GM23338 (cell line): ENCODE measurements at regions not wholly inside any gene's neighbourhood (a gene's known extent, or its start where the extent isn't known, plus 50 kb on each side); places are given as distances from the start of the nearest gene placed in this dataset.

Experiments used
- ATAC-seq: fragments of 200-7000 bp; cut with Tn5 transposase; 3 replicates; pipeline ENCODE4 v1.9.1; 2020
- DNase-seq: peaks from one replicate; pipeline ENCODE4 v3.0.0-alpha.2; 2015; ENCODE audit warnings: low spot score
- H2AFZ ChIP-seq: fragments of 200-600 bp; sonication (generic); 2 replicates; pipeline ENCODE4 v1.8.0; 2016; ENCODE audit warnings: antibody characterized with exemption, mild to moderate bottlenecking, moderate library complexity
- H3F3A ChIP-seq: fragments of 200-600 bp; sonication (generic); replicated peaks from 2 replicates; pipeline ENCODE4 v1.8.0; 2017; ENCODE audit warnings: antibody characterized with exemption, mixed run types, low read depth
- H3K27ac ChIP-seq: fragments of 200-600 bp; sonication (generic); 2 replicates; pipeline ENCODE4 v1.6.1; 2016; ENCODE audit warnings: low read depth
- H3K27me3 ChIP-seq: fragments of 200-600 bp; sonication (generic); 2 replicates; pipeline ENCODE4 v1.8.0; 2016; ENCODE audit warnings: mild to moderate bottlenecking, mixed run types, moderate library complexity; ENCODE audit not compliant: insufficient read depth
- H3K36me3 ChIP-seq: fragments of 200-600 bp; sonication (generic); 2 replicates; pipeline ENCODE4 v1.8.0; 2016; ENCODE audit warnings: mild to moderate bottlenecking; ENCODE audit not compliant: insufficient read depth
- H3K4me1 ChIP-seq: fragments of 200-600 bp; sonication (generic); 2 replicates; pipeline ENCODE4 v1.8.0; 2016; ENCODE audit warnings: mild to moderate bottlenecking, moderate library complexity; ENCODE audit not compliant: insufficient read depth
- H3K4me2 ChIP-seq: fragments of 200-600 bp; sonication (generic); 2 replicates; pipeline ENCODE4 v1.7.1; 2017; ENCODE audit warnings: mixed run types
- H3K4me3 ChIP-seq: fragments of 200-600 bp; sonication (generic); 2 replicates; pipeline ENCODE4 v1.6.1; 2016; ENCODE audit warnings: mixed run types
- H3K79me2 ChIP-seq: fragments of 200-600 bp; sonication (generic); replicated peaks from 2 replicates; pipeline ENCODE4 v1.8.0; 2017; ENCODE audit warnings: mild to moderate bottlenecking; ENCODE audit not compliant: insufficient read depth
- H3K9me2 ChIP-seq: fragments of 200-600 bp; sonication (generic); 2 replicates; pipeline ENCODE4 v1.8.0; 2017; ENCODE audit not compliant: insufficient read depth
- H4K20me1 ChIP-seq: fragments of 200-600 bp; sonication (generic); replicated peaks from 2 replicates; pipeline ENCODE4 v1.8.0; 2017; ENCODE audit warnings: mild to moderate bottlenecking; ENCODE audit not compliant: insufficient read depth
- H3K27ac Mint-ChIP-seq: 2 replicates; pipeline ENCODE4 v1.8.0; 2020; ENCODE audit warnings: inconsistent platforms, mild to moderate bottlenecking, moderate library complexity, mixed read lengths
- H3K27me3 Mint-ChIP-seq: 3 replicates; pipeline ENCODE4 v1.8.0; 2022; ENCODE audit warnings: low read depth, mild to moderate bottlenecking, moderate library complexity, mixed read lengths, inconsistent platforms; ENCODE audit not compliant: insufficient read depth, poor library complexity
- H3K36me3 Mint-ChIP-seq: 3 replicates; pipeline ENCODE4 v1.8.0; 2021; ENCODE audit warnings: low read depth, mild to moderate bottlenecking, inconsistent platforms, moderate library complexity, mixed read lengths
- H3K4me1 Mint-ChIP-seq: 3 replicates; pipeline ENCODE4 v1.8.0; 2020; ENCODE audit warnings: mild to moderate bottlenecking, inconsistent platforms, mixed read lengths
- H3K4me3 Mint-ChIP-seq: 3 replicates; pipeline ENCODE4 v1.8.0; 2021; ENCODE audit warnings: moderate library complexity, mild to moderate bottlenecking, inconsistent platforms, mixed read lengths
- H3K9me3 Mint-ChIP-seq: 3 replicates; pipeline ENCODE4 v1.8.0; 2020; ENCODE audit warnings: moderate library complexity, mild to moderate bottlenecking, inconsistent platforms, mixed read lengths
- CREB1 ChIP-seq: fragments of 250-450 bp; sonication (Bioruptor Pico); IDR thresholded peaks from 2 replicates; pipeline ENCODE4 v1.5.0; 2020; ENCODE audit warnings: low read depth, mild to moderate bottlenecking, moderate library complexity
- CTCF ChIP-seq, 2 experiments: fragments of 200-600 bp in 1 of 2; sonication (generic) in 1 of 2; conservative IDR thresholded peaks; 2 replicates each; pipeline versions ENCODE4 v1.5.1 to v1.6.1; 2016 to 2017; ENCODE audit warnings: antibody characterized with exemption in 2 of 2, low read depth in 2 of 2, mild to moderate bottlenecking in 2 of 2, moderate library complexity in 1 of 2
- EZH2 ChIP-seq: fragments of 200-600 bp; sonication (generic); IDR thresholded peaks from one replicate; pipeline ENCODE4 v1.8.0; 2017; ENCODE audit warnings: antibody characterized with exemption, mild to moderate bottlenecking, low read depth; ENCODE audit not compliant: unreplicated experiment
- EZH2phosphoT487 ChIP-seq: fragments of 200-600 bp; sonication (generic); IDR thresholded peaks from one replicate; pipeline ENCODE4 v1.8.1; 2018; ENCODE audit warnings: antibody characterized with exemption; ENCODE audit not compliant: unreplicated experiment
- JUNB ChIP-seq: IDR thresholded peaks from one replicate; pipeline ENCODE4 v1.6.1; 2016; ENCODE audit warnings: antibody characterized with exemption; ENCODE audit not compliant: unreplicated experiment
- NANOG ChIP-seq: IDR thresholded peaks from 2 replicates; pipeline ENCODE4 v1.6.1; 2016; ENCODE audit warnings: antibody characterized with exemption, borderline replicate concordance
- POLR2AphosphoS5 ChIP-seq: IDR thresholded peaks from 2 replicates; pipeline ENCODE4 v1.6.1; 2016; ENCODE audit warnings: antibody characterized with exemption, low read depth
- REST ChIP-seq: IDR thresholded peaks from one replicate; pipeline ENCODE4 v1.6.1; 2018; ENCODE audit warnings: antibody characterized with exemption; ENCODE audit not compliant: unreplicated experiment
- STAT1 ChIP-seq: IDR thresholded peaks from one replicate; pipeline ENCODE4 v1.6.1; 2016; ENCODE audit warnings: antibody characterized with exemption; ENCODE audit not compliant: unreplicated experiment
- ZNF114 ChIP-seq: fragments of 250-450 bp; sonication (Bioruptor Pico); IDR thresholded peaks from 2 replicates; pipeline ENCODE4 v1.5.0; 2020; ENCODE audit warnings: mild to moderate bottlenecking, moderate library complexity
- ZNF331 ChIP-seq: fragments of 250-450 bp; sonication (Bioruptor Pico); IDR thresholded peaks from 2 replicates; pipeline ENCODE4 v1.5.0; 2020; ENCODE audit warnings: low read depth, mild to moderate bottlenecking, moderate library complexity
- ZNF462 ChIP-seq: fragments of 250-450 bp; sonication (Bioruptor Pico); IDR thresholded peaks from 2 replicates; pipeline ENCODE4 v1.5.0; 2020; ENCODE audit warnings: mild to moderate bottlenecking, moderate library complexity

GRCh38 chr6:117075218-117075617, 190.1 kb upstream of the VGLL2 start:
- Mint-ChIP-seq H3K4me3 (no peak overlapping the region), H3K27ac (no peak overlapping the region), H3K4me1 (peaks cover 8% of the 10 kb centered on the region; the same call in 2 of the 3 replicates), H3K9me3 (no peaks in the 10 kb centered on the region; the same call in 2 of the 3 replicates), H3K36me3 (no peaks in the 10 kb centered on the region; the same call in 2 of the 3 replicates), H3K27me3 (no peaks in the 10 kb centered on the region)
- Histone ChIP-seq H4K20me1 (no peaks in the 10 kb centered on the region), H3K9me2 (no peaks in the 10 kb centered on the region), H3K4me3 (no peak overlapping the region), H3K79me2 (no peaks in the 10 kb centered on the region), H2AFZ (no peak overlapping the region), H3K36me3 (no peaks in the 10 kb centered on the region), H3K27me3 (no peaks in the 10 kb centered on the region), H3F3A (no peaks in the 10 kb centered on the region), H3K27ac (no peak overlapping the region), H3K4me2 (no peak overlapping the region), H3K4me1 (peaks cover 4% of the 10 kb centered on the region; the same call in 1 of the 2 replicates)
- DNase-seq (no peak), ATAC-seq (no peak)
- TF ChIP-seq STAT1 (no peak), ZNF114 (CRISPR knock-in tag) (no peak), EZH2 (no peak), POLR2AphosphoS5 (no peak), EZH2phosphoT487 (no peak), ZNF331 (no peak), NANOG (no peak), JUNB (no peak), CTCF (conservative IDR thresholded peaks at IDR 0.05; ENCODE audit: low read depth in 2 of 2) (no peak), CREB1 (CRISPR knock-in tag) (no peak), ZNF462 (CRISPR knock-in tag) (no peak), REST (no peak)
